ENCODE measurements at regions not wholly inside any gene's neighbourhood (a gene's known extent, or its start where the extent isn't known, plus 50 kb on each side); places are given as distances from the start of the nearest gene placed in this dataset.

- intact Hi-C loops (cut with micrococcal nuclease) = no loop called here
- no peak overlapping the region for H2AFZ ChIP-seq (ENCODE audit: low read depth, low read length, poor library complexity, severe bottlenecking)
- H3K9me3 ChIP-seq (ENCODE audit: control insufficient read depth in 1 of 2, insufficient read depth in 1 of 2, low read depth in 1 of 2, low read length in 2 of 2) = no peaks in the 10 kb centered on the region
- H3K36me3 ChIP-seq (ENCODE audit: control insufficient read depth in 1 of 2, insufficient read depth in 2 of 2, low read length in 2 of 2) = no peaks in the 10 kb centered on the region
- H3K4me3 ChIP-seq (replicated peaks in 1 of 2; ENCODE audit: low read depth in 1 of 2, low read length in 2 of 2) = no peak overlapping the region
- no peak for DNase-seq (ENCODE audit: low read depth, low spot score)
- H4K20me1 ChIP-seq (ENCODE audit: insufficient read depth) = no peaks in the 10 kb centered on the region
- no peak for ATAC-seq
- BruUV-seq (replicated peaks) = no TSS peak
- peaks cover 29% of the 10 kb centered on the region for H3K27me3 ChIP-seq (ENCODE audit: insufficient read depth, low read length)
- TF ChIP-seq CEBPB (IDR thresholded peaks at IDR 0.05; ENCODE audit: low read depth) = no peak
- no peak for TF ChIP-seq ZNF274 (IDR thresholded peaks at IDR 0.05; ENCODE audit: low read depth, low read length)
- no peak for TF ChIP-seq EZH2 (IDR thresholded peaks at IDR 0.05)
- TF ChIP-seq TCF7L2 (IDR thresholded peaks at IDR 0.05; ENCODE audit: borderline replicate concordance, extremely low read depth, insufficient read depth, insufficient read length) = no peak
- no peak for TF ChIP-seq POLR2A (IDR thresholded peaks at IDR 0.05; ENCODE audit: borderline replicate concordance, extremely low read depth, insufficient read depth, insufficient read length)
- no peak for TF ChIP-seq SP1 (IDR thresholded peaks at IDR 0.05; ENCODE audit: low read depth)
- TF ChIP-seq SIN3A (IDR thresholded peaks at IDR 0.05; ENCODE audit: low read depth) = no peak
- TF ChIP-seq EZH2phosphoT487 (IDR thresholded peaks at IDR 0.05; ENCODE audit: borderline replicate concordance) = no peak
- no peak for TF ChIP-seq REST (IDR thresholded peaks at IDR 0.05; ENCODE audit: low read depth)
- no peak for TF ChIP-seq CTCF (IDR thresholded peaks at IDR 0.05 in 2 of 3, conservative IDR thresholded peaks at IDR 0.05 in 1 of 3; ENCODE audit: borderline replicate concordance in 1 of 3, insufficient read depth in 1 of 3, low read depth in 2 of 3, low read length in 2 of 3)
- no peak for TF ChIP-seq ELF1 (IDR thresholded peaks at IDR 0.05; ENCODE audit: borderline replicate concordance, low read depth)
- no peak for TF ChIP-seq ZBTB33 (IDR thresholded peaks at IDR 0.05; ENCODE audit: extremely low read depth, insufficient replicate concordance, low read length)
- no peak for TF ChIP-seq SRF (IDR thresholded peaks at IDR 0.05; ENCODE audit: low read depth)
- TF ChIP-seq ZFX (IDR thresholded peaks at IDR 0.05) = no peak
- no peak for TF ChIP-seq POLR2AphosphoS5 (IDR thresholded peaks at IDR 0.05; ENCODE audit: low read depth, low read length)
- TF ChIP-seq EGR1 (IDR thresholded peaks at IDR 0.05; ENCODE audit: low read depth) = no peak
- TF ChIP-seq ATF3 (IDR thresholded peaks at IDR 0.05) = no peak
- no peak for TF ChIP-seq JUND (IDR thresholded peaks at IDR 0.05)
- TF ChIP-seq YY1 (IDR thresholded peaks at IDR 0.05; ENCODE audit: extremely low read depth, insufficient replicate concordance, low read depth, low read length) = no peak
- H3K9me2 ChIP-seq (ENCODE audit: insufficient read depth) = no peaks in the 10 kb centered on the region
- peaks cover 8 to 12% of the 10 kb centered on the region in 2 experiments for H3K4me1 ChIP-seq (ENCODE audit: control insufficient read depth in 1 of 2, insufficient read depth in 2 of 2, low read length in 2 of 2)
- ChIA-PET POLR2A (no interaction called here), RAD21 (ENCODE audit: low non-redundant PET in 1 of 2, low total read pairs in 2 of 2, uncharacterized antibody in 2 of 2, unreplicated experiment in 2 of 2) (no interaction called here), CTCF (no interaction called here)
- no peaks in the 10 kb centered on the region for H3K79me2 ChIP-seq (ENCODE audit: insufficient read depth, low read length)
- no peak overlapping the region for H3K27ac ChIP-seq (ENCODE audit: low read depth, low read length)
- no peak overlapping the region for H3K4me2 ChIP-seq (ENCODE audit: low read length)
- no peak overlapping the region for H3K9ac ChIP-seq (ENCODE audit: low read length)
Measured at GRCh38 chr9:135021393-135021789, 66.1 kb upstream of the OLFM1 start.

Measured in HCT116 (cell line).